ENCODE measurements at regions not wholly inside any gene's neighbourhood (a gene's known extent, or its start where the extent isn't known, plus 50 kb on each side); places are given as distances from the start of the nearest gene placed in this dataset.

DNA sequence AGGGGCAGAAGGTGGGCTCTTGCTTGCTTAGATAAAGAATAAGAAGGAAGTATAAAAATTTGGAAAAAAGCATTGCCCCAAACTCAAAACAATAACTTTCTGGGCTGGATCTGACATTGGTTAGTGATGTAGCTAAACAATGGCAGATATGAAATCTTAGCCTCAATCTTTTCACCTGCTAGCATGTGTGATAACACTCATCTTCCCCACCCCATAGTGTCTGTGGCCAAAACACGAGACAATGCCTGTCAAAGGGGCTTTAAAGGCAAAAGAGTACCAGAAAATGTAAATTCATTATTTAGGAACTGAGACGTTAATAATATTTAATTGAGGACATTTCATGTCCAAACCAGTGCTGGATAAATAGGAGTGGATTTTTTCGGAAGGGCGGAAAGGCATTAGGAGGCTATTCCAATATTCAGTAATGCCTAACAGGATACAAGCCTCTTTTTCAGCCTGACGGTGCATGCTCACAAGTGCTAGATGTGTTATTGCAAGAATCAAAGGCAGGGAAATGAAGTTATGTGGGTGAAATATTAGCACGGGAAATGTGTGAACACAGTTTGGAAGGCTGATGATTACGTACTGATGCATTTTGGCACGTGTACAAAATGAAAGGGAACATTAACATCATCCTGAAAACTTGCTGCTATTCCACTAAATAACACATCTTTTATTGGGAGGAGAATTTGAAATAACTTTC, 395.7 kb downstream of the GALR1 start:
- no peaks in the 10 kb centered on the region for H3K4me1 Mint-ChIP-seq
- no peak overlapping the region for H3K4me3 Mint-ChIP-seq
- H3K9me3 Mint-ChIP-seq, result peaks cover 0 to 10% (median 3%) of the 10 kb centered on the region in 7 donors
- no peaks in the 10 kb centered on the region for H3K36me3 ChIP-seq (ENCODE audit: control insufficient read depth, insufficient read depth, low read length)
- no peaks in the 10 kb centered on the region for H3K27me3 ChIP-seq (ENCODE audit: control insufficient read depth, insufficient read depth, low read length)
- peaks cover 17% of the 10 kb centered on the region for H3K27me3 Mint-ChIP-seq
- H3K4me1 ChIP-seq (ENCODE audit: control insufficient read depth, insufficient read depth, low read length, poor library complexity, severe bottlenecking), result no peaks in the 10 kb centered on the region
- no peak overlapping the region for H3K27ac ChIP-seq (ENCODE audit: insufficient read depth, low read length, poor library complexity, severe bottlenecking)
- DNase-seq (no peak), ATAC-seq (ENCODE audit: low read depth in 2 of 2) (no peak)
- H3K27ac Mint-ChIP-seq, result no peak overlapping the region
- no peaks in the 10 kb centered on the region for H3K9me3 ChIP-seq (ENCODE audit: control insufficient read depth in 2 of 2, low read length in 2 of 2)
- H3K36me3 Mint-ChIP-seq, result no peaks in the 10 kb centered on the region
- H3K4me3 ChIP-seq (ENCODE audit: low read depth, low read length), result no peak overlapping the region

DNA sequence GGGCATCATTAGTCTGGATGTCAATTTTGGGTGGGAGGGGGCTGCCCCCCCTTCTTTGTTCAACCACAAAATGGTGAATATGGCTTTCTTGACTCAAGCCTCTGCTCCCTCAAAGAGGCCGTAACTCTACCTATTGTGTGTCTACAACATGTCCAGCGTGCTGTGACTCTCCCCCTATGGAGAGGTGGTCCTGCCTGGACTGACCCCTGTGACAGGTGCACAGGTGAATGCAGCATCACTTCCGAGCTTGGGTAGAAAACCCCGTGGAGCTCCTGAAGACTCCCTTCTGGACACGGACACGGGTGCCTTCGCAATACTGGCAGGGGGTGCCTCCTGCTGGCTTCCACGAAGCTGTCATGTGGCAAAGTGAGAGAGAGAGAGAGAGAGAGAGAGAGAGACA, 397.8 kb downstream of the GALR1 start:
- no peak overlapping the region for H3K27ac Mint-ChIP-seq
- ATAC-seq (ENCODE audit: low read depth in 2 of 2), result no peak
- peaks cover 17% of the 10 kb centered on the region for H3K27me3 Mint-ChIP-seq

DNA sequence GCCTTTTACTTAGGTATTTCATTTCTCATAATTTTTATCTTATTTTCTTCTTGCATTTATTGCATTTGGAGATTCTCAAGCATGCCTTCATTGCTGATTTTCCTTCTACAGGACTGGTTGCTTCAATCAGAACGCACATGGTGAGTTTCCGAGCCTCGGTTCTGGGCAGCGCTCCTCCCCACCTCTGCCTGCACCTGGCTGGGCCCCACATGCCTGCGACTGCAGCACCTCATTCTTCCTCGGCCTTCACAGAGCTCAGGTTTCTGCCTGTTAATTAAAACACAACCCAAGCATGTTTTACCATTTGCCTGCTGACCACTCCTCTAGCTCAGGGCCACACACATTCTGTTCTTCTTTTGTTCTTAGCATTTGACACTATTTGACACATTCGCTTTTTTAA, 398.8 kb downstream of the GALR1 start:
- no peak for ATAC-seq (ENCODE audit: low read depth in 2 of 2)
- H3K4me3 Mint-ChIP-seq, result no peak overlapping the region

More for the DNA sequence above, 397.8 kb downstream of the GALR1 start:
- H3K4me1 ChIP-seq (ENCODE audit: control insufficient read depth, insufficient read depth, low read length, poor library complexity, severe bottlenecking), result no peaks in the 10 kb centered on the region
- H3K27ac ChIP-seq (ENCODE audit: insufficient read depth, low read length, poor library complexity, severe bottlenecking), result no peak overlapping the region
- no peak for DNase-seq
- H3K36me3 ChIP-seq (ENCODE audit: control insufficient read depth, insufficient read depth, low read length), result no peaks in the 10 kb centered on the region
- H3K4me3 ChIP-seq (ENCODE audit: low read depth, low read length), result no peak overlapping the region
- peak overlapping the region in 1 of 4 donors; percentile 13 for H3K4me3 Mint-ChIP-seq
- H3K36me3 Mint-ChIP-seq, result no peaks in the 10 kb centered on the region
- no peaks in the 10 kb centered on the region for H3K9me3 ChIP-seq (ENCODE audit: control insufficient read depth in 2 of 2, low read length in 2 of 2)
- H3K27me3 ChIP-seq (ENCODE audit: control insufficient read depth, insufficient read depth, low read length), result no peaks in the 10 kb centered on the region
- no peaks in the 10 kb centered on the region for H3K4me1 Mint-ChIP-seq
- peaks cover 0 to 10% (median 2%) of the 10 kb centered on the region in 7 donors for H3K9me3 Mint-ChIP-seq

DNA sequence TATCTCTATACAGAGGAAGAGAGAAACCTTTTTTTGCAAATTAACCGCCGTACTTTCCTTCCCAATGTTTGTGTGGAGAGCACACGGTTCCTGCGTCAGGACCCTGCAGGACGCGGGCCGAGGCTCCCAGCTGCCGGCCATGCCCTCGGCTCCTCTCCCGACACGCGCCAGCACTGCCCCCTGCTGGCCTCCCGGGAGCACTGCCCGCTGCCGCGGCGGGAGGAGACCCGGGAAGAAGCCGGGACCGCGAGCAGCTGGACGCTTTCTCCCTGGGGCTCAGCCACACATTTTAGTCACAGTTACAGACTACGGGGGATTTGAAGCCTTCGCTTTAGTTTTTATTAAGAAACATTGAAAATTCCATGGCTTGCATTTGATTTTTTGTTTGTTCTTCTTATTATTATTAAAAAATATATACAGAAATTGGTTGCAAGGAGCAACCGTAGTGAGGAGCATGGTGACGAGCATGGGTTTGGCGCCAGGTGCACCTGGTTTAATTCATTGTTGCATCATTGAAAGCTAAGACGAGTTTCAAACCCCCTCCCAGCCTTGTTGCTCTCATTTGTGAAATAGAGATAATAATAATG, 401.2 kb downstream of the GALR1 start:
- no peak overlapping the region for H3K27ac Mint-ChIP-seq
- peaks cover 15% of the 10 kb centered on the region for H3K27me3 Mint-ChIP-seq
- no peaks in the 10 kb centered on the region for H3K4me1 Mint-ChIP-seq
- H3K36me3 ChIP-seq (ENCODE audit: control insufficient read depth, insufficient read depth, low read length), result no peaks in the 10 kb centered on the region
- no peaks in the 10 kb centered on the region for H3K36me3 Mint-ChIP-seq
- ATAC-seq (ENCODE audit: low read depth in 2 of 2) (no peak), DNase-seq (peak; percentile 15 to 30 (median 20))
- no peak overlapping the region for H3K4me3 Mint-ChIP-seq
- no peak overlapping the region for H3K27ac ChIP-seq (ENCODE audit: insufficient read depth, low read length, poor library complexity, severe bottlenecking)
- H3K9me3 Mint-ChIP-seq, result peaks cover 0 to 7% (median 2%) of the 10 kb centered on the region in 7 donors
- H3K27me3 ChIP-seq (ENCODE audit: control insufficient read depth, insufficient read depth, low read length), result no peaks in the 10 kb centered on the region
- no peak overlapping the region for H3K4me3 ChIP-seq (ENCODE audit: low read depth, low read length)
- H3K4me1 ChIP-seq (ENCODE audit: control insufficient read depth, insufficient read depth, low read length, poor library complexity, severe bottlenecking), result no peaks in the 10 kb centered on the region
- H3K9me3 ChIP-seq (ENCODE audit: control insufficient read depth in 2 of 2, low read length in 2 of 2), result no peaks in the 10 kb centered on the region

More for the DNA sequence above, 398.8 kb downstream of the GALR1 start:
- no peaks in the 10 kb centered on the region for H3K27me3 ChIP-seq (ENCODE audit: control insufficient read depth, insufficient read depth, low read length)
- H3K36me3 ChIP-seq (ENCODE audit: control insufficient read depth, insufficient read depth, low read length), result no peaks in the 10 kb centered on the region
- H3K4me1 ChIP-seq (ENCODE audit: control insufficient read depth, insufficient read depth, low read length, poor library complexity, severe bottlenecking), result no peaks in the 10 kb centered on the region
- peaks cover 19% of the 10 kb centered on the region for H3K27me3 Mint-ChIP-seq
- no peak for DNase-seq
- peaks cover 0 to 8% (median 2%) of the 10 kb centered on the region in 7 donors for H3K9me3 Mint-ChIP-seq
- H3K9me3 ChIP-seq (ENCODE audit: control insufficient read depth in 2 of 2, low read length in 2 of 2), result no peaks in the 10 kb centered on the region
- no peaks in the 10 kb centered on the region for H3K36me3 Mint-ChIP-seq
- H3K27ac Mint-ChIP-seq, result peak overlapping the region in 1 of 3 donors; percentile 17
- H3K4me1 Mint-ChIP-seq, result no peaks in the 10 kb centered on the region
- no peak overlapping the region for H3K27ac ChIP-seq (ENCODE audit: insufficient read depth, low read length, poor library complexity, severe bottlenecking)
- H3K4me3 ChIP-seq (ENCODE audit: low read depth, low read length), result no peak overlapping the region

DNA sequence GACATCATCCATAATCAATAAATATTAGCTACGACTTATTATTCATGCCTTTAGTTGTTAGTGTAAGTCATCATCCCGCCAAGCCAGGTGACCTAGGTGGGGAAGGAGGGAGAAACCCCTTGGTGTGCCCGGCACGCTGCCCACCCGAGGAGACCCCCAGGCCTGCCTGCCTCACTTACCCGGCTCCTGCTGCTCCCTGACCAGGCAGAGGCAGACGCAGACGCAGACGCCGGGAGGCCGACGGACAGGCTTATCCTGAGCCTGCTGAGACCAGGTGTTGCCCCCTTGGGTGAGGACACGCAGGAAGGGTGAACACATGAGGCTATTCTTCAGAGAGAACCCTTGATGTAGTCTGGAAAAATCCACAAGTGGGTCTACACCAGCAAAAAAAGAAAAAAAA, 401.8 kb downstream of the GALR1 start:
- no peaks in the 10 kb centered on the region for H3K4me1 ChIP-seq (ENCODE audit: control insufficient read depth, insufficient read depth, low read length, poor library complexity, severe bottlenecking)
- H3K27ac Mint-ChIP-seq, result no peak overlapping the region
- peaks cover 12% of the 10 kb centered on the region for H3K27me3 Mint-ChIP-seq
- no peaks in the 10 kb centered on the region for H3K4me1 Mint-ChIP-seq
- ATAC-seq (ENCODE audit: low read depth in 2 of 2), result no peak
- H3K27me3 ChIP-seq (ENCODE audit: control insufficient read depth, insufficient read depth, low read length), result no peaks in the 10 kb centered on the region
- H3K4me3 ChIP-seq (ENCODE audit: low read depth, low read length), result no peak overlapping the region
- no peaks in the 10 kb centered on the region for H3K9me3 ChIP-seq (ENCODE audit: control insufficient read depth in 2 of 2, low read length in 2 of 2)
- peaks cover 0 to 3% (median under 1%) of the 10 kb centered on the region in 7 donors for H3K9me3 Mint-ChIP-seq
- H3K4me3 Mint-ChIP-seq, result no peak overlapping the region
- H3K36me3 Mint-ChIP-seq, result no peaks in the 10 kb centered on the region
- no peak for DNase-seq
- H3K36me3 ChIP-seq (ENCODE audit: control insufficient read depth, insufficient read depth, low read length), result no peaks in the 10 kb centered on the region
- H3K27ac ChIP-seq (ENCODE audit: insufficient read depth, low read length, poor library complexity, severe bottlenecking), result no peak overlapping the region

DNA sequence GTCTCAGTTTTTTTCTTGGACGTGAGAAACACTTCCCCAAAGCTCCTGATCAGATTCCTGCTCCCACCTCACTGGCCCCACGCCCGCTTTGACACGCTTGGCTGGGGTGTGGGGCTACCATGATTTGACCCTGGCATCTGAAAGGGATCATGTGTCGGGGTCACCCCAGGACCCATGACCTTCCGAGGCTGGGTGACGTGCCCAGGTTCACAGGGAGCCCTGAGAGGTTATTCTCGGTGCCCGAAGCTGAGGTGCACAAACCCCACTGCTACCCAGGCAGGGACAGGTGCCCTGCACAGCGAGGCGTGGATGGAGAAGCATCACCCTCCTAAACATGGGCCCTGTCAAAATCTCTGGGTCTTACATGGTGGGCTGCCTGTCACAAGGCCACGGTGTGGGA, 404.1 kb downstream of the GALR1 start:
- Histone ChIP-seq H3K4me3 (ENCODE audit: low read depth, low read length) (no peak overlapping the region), H3K27ac (ENCODE audit: insufficient read depth, low read length, poor library complexity, severe bottlenecking) (no peak overlapping the region), H3K36me3 (ENCODE audit: control insufficient read depth, insufficient read depth, low read length) (no peaks in the 10 kb centered on the region), H3K27me3 (ENCODE audit: control insufficient read depth, insufficient read depth, low read length) (no peaks in the 10 kb centered on the region), H3K9me3 (ENCODE audit: control insufficient read depth in 2 of 2, low read length in 2 of 2) (no peaks in the 10 kb centered on the region), H3K4me1 (ENCODE audit: control insufficient read depth, insufficient read depth, low read length, poor library complexity, severe bottlenecking) (no peaks in the 10 kb centered on the region)
- H3K27me3 Mint-ChIP-seq, result peaks cover 9% of the 10 kb centered on the region
- H3K4me3 Mint-ChIP-seq, result no peak overlapping the region
- H3K27ac Mint-ChIP-seq, result no peak overlapping the region
- H3K9me3 Mint-ChIP-seq, result peaks cover 0 to 3% (median 0%) of the 10 kb centered on the region in 7 donors
- DNase-seq, result no peak
- no peak for ATAC-seq (ENCODE audit: low read depth in 2 of 2)
- H3K36me3 Mint-ChIP-seq, result no peaks in the 10 kb centered on the region
- H3K4me1 Mint-ChIP-seq, result no peaks in the 10 kb centered on the region

DNA sequence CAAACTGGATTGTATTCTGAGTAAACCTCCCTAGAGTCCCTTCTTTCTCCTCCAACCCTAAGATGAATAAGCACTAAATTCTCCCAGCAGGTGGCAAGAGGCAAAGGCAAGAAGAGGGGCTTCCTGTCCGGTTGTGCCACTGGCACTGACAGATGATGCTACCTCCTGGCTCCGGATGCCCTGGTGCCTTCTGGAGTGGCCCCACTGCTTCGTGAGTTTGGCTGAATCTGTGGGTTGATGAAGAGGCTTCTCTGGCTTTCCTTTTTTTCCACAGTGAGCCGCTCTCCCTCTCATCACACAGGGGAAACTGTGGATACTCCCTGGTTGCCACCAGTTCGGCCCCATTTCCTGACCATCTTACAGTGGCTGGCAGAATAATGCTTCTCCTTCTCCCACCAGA, 404.7 kb downstream of the GALR1 start:
- Mint-ChIP-seq H3K27me3 (peaks cover 7% of the 10 kb centered on the region), H3K4me1 (no peaks in the 10 kb centered on the region), H3K9me3 (peaks cover 0 to 3% (median 0%) of the 10 kb centered on the region in 7 donors), H3K36me3 (no peaks in the 10 kb centered on the region), H3K27ac (no peak overlapping the region), H3K4me3 (no peak overlapping the region)
- Histone ChIP-seq H3K4me3 (ENCODE audit: low read depth, low read length) (no peak overlapping the region), H3K4me1 (ENCODE audit: control insufficient read depth, insufficient read depth, low read length, poor library complexity, severe bottlenecking) (no peaks in the 10 kb centered on the region), H3K27ac (ENCODE audit: insufficient read depth, low read length, poor library complexity, severe bottlenecking) (no peak overlapping the region), H3K9me3 (ENCODE audit: control insufficient read depth in 2 of 2, low read length in 2 of 2) (no peaks in the 10 kb centered on the region), H3K27me3 (ENCODE audit: control insufficient read depth, insufficient read depth, low read length) (no peaks in the 10 kb centered on the region), H3K36me3 (ENCODE audit: control insufficient read depth, insufficient read depth, low read length) (no peaks in the 10 kb centered on the region)
- ATAC-seq (ENCODE audit: low read depth in 2 of 2) (no peak), DNase-seq (no peak)
